Frontal cortex (tissue), 3 donors: ENCODE measurements at regions not wholly inside any gene's neighbourhood (a gene's known extent, or its start where the extent isn't known, plus 50 kb on each side); places are given as distances from the start of the nearest gene placed in this dataset.
"Not testable (repeated sequence)": the region's sequence is repeated elsewhere in the genome, so short reads cannot be mapped to it uniquely, and the experiment has no call there.

Experiments used
- DNase-seq, 2 donors: peaks; one replicate each; pipeline ENCODE4 v3.0.0; 2012; ENCODE audit warnings: low spot score in 2 of 2
- FAIRE-seq: peaks from 2 replicates; lab custom pipeline; 2012; peaks lifted over from hg19 to GRCh38; lab: Jason Lieb, UNC
- donor health status: control.
- donor health status: control.
- donor health status: control.

DNA sequence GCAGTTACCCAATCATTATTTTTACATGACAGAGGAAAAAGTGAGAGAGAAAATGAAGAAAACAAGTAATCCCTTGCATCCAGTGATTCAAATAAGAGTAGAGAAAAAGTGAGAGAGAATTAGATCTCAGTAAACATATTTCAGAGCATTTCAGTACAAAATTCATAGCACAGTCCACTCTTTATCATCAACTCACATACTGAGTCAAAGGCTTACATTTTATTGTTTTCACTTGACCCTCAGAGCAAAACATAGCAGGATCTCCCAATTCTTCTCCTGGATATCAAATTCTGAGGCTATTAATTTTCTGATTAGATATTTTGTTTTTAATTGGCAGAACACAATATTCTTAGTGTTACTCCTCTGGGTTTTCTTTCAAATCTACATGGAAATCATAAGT lies 1568.3 kb upstream of the PRR20A start:
- no peak for DNase-seq

DNA sequence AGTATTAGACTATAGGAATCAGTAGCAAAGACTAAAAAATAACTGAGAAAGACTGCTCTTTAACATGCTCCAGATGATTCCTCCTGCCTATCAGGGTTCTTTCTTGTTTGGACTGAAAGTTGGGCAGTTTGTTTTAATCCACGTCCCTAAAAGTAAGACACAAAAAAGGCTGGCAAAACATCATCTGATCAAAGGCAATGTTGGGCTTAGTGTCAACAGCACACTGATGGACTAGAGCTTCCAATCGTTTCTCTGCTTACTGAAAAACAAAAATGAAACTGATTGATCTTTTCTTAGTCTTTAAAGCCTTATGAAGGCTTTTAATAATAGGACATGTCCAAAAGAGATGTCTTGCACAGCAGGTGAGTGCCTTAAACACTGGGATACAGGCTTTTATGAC lies 1567.9 kb upstream of the PRR20A start:
- DNase-seq (no peak), FAIRE-seq (no peak)

More for the DNA sequence above, 1568.3 kb upstream of the PRR20A start:
- FAIRE-seq = no peak

DNA sequence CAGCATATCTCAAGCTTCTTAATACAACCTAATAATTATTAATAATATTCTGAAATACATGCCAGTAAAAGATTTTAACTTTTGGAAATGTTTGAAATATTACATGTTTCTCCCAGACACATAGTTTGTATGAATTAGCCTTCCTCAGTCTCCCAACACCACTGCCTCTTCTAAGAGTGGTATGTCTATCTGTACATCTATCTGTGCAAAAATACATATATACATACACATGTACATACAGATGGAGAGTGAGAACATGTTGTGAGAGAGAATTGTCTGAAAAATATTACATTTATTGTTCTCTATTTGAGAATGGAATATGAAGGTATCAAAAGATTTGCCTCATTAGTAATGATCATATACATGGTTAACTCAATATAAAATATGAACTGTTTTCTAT lies 1567.2 kb upstream of the PRR20A start:
- DNase-seq (no peak), FAIRE-seq (no peak)

DNA sequence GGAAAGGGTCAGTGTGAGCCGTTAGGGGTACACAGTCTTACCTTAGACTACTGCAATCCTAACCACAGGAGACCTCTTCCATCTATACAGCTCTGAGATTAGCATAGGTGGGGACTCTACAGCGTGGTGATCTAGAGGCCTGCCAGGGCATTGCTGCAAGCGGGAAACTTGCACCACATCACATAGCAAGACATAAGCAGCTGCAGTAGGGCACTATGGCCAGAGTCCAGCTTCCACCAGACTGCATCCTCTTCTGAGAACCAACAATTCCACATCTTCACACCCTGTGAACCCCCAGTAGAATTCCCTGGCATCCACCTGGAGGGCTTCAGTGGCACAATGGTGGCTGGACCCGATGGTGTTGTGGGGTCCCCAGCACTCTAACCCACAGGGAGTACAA lies 1564.3 kb upstream of the PRR20A start:
- no peak for DNase-seq
- no peak for FAIRE-seq

DNA sequence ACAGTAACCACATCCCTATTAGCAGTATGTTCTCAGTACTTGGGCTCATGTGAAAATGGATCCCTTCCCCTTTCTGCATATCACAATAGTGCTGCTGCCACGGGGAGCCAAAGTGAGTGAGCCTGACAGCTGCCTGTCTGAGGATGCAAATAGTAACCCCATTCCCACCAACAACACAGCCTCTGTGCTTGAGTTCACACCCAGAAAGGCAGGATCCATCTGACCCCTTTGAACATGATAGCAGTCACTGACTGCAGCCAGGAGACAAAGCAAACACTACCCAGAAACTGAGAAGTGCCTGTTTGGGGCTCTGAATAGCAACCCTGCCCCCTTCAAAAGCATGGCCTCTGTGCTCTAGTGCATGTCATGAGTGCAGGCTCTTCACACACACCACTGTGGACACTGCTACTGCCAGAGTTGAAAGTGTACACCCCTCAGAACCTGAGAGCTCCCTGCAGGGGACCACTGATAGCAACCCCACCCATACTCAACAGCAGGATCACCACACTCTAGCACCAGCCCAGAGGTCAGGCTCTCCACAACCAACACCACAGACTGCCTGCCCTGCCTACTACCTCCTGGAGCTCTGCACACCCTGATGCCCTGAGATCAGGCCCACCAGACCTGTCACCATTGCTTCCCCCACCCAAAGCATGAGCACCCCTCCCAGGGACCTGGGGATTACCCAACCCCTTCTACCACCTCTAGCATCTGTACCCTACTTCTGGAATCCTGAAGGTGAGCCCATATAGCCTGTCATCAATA lies 1563.5 kb upstream of the PRR20A start:
- no peak for FAIRE-seq
- DNase-seq = no peak

DNA sequence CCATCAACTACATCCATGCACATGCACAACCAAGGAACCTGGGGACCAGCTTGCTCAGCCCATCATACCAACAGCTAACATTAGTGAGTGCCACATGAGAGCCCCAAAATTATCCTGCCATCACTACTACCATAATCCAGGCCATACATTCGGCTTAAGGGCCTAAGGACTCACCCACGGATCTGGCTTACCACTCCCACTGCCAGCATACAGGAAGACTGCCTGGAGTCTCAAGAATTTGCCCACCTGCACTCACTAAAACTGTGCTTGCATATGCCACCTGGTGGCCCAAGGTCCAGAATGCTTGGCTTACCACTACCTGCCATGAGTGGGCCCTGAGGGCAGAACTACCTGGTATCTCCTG lies 1562.9 kb upstream of the PRR20A start:
- no peak for FAIRE-seq
- DNase-seq = no peak

DNA sequence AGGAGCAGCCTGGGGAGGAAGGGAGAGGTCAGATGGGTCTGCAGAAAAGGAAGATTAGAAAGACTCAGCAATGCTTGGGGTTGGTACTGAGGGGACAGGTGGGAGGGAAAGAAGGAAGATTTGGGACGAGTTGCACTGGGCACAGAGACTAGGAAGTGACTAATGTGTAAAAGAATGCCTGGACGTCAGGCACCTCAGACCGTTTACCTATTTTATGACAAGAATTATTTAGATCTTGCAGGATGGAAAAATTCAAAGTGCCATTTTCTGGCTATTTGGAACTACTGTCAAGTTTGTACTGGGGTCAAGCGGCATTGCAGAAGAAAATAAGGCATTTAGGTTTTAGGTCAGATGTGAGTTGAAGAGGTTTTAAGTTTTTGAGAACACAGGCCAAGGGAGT lies 1558.4 kb upstream of the PRR20A start:
- not testable (repeated sequence) for FAIRE-seq, DNase-seq

DNA sequence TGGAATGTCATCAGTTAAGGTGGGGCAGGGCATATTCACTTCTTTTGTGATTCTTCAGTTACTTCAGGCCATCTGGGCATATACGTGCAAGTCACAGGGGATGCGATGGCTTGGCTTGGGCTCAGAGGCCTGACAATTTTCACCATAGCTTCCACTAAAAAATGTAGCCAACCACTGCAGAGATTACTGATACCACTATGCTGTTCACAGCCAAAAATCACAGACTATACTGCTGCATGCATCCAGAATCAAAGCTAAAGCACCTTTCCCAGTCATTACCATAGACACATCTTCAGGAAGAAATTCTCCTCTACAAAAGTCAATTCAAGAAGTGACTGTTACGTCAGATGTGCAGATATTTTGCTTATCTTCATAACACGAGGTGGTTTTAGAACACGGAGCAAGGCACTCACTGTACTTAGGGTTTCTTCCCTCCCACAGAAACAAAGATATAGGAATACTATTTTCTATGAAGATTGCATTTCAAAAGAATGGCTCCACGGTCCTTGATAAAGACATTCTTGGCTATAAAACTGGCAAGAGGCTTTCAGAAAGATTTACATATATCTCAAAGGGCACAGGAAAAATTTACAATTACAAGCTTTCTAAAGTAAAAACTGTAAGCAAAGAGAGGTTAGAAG lies 1556.6 kb upstream of the PRR20A start:
- DNase-seq (no peak), FAIRE-seq (no peak)

DNA sequence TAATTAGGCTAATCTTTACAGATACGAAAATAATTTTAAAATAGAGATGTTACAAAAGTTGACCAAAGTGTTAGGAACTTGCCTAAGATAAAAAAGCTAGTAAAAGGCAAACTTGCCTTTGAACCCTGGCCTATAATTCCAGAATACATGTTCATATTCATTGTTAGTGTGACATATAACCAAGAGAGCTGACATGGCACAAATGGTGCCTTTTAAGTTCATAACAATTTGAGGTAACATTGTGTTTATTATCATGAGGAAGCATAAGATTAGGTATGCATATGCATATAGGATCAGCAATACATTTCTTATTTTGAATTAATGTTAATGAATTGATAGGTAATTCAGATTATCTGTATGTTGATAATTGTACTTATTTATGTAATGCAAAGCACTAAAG lies 1537.9 kb upstream of the PRR20A start:
- DNase-seq = no peak
- FAIRE-seq = no peak

DNA sequence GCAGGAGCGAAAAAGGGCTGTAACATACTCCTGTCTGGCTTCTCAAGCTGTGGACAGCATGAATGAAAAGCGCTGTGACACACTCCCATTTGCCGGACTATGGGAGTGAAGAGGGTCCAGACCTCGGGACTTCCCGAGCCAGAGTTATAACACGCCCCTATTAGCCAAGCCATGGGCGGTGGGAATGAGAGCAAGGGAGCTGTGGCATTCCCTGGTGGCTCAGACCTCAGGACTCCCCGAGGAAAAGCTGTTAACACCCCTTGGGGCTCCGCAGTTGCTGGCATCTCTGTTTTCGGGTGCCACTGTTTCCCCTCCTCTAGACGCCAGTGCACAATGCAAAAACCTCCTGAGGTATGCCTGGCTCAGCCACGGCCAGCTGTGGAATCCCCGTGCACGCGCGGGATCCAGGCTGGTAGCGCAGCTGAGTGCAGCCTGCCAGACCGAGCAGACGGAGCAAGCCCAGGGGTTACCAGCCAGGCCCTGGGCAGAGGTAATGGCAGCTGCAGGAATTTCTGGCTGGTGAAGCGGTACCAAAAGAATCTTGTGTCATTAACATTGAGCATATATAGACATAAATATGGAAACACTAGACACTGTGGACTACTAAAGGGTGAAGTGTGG lies 1534.6 kb upstream of the PRR20A start:
- no peak for FAIRE-seq
- DNase-seq = no peak

DNA sequence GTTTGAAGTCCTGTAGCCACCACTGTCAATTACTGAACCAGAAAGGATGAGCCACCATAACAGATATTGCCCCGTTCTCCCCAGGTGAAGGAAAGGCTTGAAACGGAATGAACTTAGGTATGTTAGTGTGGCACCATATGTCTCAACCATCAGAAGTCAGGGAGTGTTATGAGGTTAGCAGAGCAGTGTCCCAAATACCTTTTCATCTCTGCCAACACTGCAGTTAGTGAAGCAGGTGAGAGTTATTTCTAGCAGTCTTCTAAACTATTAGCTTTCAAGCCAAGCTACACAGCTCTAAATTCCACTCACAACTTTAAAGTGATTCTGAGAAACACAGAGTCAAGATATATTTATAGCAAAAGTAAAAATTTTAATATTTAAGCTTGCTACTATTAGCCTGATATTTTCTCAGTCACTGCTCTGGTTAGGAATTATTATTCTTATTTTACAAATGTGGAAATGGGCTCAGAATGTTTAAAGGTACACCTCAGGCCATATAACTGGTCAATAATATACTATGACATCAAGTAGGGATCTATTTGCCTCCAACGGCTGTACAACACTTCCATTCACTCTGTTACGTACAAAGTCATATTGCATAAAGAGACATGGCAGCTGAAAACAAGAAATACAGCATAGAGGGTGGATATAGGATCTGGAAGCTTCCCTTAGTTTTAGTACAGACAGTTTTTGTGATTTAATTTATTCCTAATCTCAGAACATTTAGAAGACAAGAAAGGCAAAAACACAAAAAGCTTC lies 1527.1 kb upstream of the PRR20A start:
- FAIRE-seq = no peak
- no peak for DNase-seq

DNA sequence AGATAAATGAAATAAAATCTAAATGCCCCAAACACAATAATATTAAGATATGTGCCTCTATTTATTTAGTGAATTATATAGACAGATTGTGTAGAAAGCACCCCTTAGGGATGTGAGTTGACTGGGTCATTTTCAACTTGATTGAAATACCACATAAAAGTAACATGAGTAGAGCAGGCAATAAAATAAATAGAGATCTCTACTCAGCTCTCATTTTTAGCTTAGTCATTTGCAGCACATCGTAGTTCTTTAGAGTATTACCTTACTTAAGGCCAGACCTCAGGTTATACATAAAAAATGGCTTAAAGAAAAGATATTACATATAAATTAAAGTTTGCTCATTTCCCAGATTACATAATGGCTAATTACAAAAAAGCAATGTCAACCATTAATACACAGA lies 1525.6 kb upstream of the PRR20A start:
- no peak for FAIRE-seq
- DNase-seq = no peak

DNA sequence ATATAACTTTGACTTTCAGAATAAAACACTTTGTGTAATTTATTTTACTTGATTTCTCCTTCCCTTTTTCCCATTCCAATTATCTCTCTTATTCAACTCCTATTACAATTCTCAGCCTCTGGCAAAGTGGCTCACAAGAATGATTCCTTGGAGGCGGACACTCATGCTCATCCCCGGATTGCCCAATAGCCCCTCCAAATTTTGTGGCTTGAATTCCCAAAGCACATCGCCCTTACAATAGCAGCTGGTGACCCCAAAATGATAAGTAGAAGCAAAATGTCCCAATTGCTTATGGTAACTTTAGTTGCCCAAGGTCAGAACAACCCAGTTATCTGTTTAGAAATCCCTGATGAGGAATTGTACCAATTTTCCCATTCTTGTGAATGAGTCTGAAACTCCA lies 1523.5 kb upstream of the PRR20A start:
- FAIRE-seq = no peak
- DNase-seq = no peak

DNA sequence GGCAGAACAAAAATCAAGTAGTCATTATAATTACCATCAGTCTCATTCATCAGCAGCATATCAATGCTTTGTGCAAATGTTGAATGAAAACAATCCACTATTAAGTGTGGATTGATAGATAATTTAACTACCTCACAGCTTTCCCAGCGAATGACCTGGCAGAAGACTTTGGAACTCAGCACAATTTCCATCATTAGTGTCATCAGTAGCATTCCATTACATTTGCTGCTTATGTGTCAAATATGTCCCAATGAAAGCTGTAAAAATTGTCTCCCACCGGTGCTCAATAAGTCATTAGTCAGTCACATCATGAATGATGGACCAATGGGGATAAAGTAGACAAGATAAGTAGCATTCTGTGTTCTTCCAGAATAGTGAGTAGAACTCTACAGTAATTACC lies 1513.5 kb upstream of the PRR20A start:
- no peak for DNase-seq
- no peak for FAIRE-seq

DNA sequence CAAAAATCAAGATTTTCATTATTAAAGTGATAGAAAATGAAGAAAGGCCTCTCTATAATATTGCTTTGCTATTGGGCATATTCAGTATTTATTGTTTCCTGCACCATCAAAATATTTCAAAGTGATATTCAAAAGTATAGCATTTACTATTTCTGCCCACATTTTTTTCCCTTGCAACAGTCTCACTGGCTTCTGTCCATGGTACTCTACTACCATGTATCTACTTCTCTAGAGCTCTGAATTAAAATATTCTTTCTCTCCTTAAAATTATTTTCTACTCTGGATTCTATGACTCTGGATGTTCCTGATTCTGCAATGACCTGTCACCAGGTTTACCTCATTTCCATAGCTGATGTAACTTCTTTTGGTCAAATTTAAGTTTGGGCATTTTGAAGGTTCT lies 1508.3 kb upstream of the PRR20A start:
- DNase-seq = no peak
- no peak for FAIRE-seq

DNA sequence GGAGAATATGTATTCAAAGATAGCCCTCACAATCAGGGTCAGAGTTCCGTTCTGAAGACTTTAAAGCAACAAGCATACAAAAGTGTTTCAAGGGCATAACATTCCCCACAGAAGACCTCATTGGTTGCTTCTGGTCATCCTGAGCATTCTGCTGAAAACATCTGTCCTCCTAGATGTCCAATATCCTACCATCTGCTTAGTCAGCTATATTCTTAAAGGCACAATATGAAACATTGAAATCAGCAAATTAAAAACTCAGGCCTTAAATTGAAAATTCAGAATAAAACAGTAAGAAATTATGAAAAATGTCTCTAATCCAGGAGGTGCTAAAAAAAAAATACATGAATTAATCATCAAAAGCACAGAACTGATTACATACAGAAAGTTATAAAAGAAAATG lies 1491.2 kb upstream of the PRR20A start:
- DNase-seq (no peak), FAIRE-seq (no peak)

DNA sequence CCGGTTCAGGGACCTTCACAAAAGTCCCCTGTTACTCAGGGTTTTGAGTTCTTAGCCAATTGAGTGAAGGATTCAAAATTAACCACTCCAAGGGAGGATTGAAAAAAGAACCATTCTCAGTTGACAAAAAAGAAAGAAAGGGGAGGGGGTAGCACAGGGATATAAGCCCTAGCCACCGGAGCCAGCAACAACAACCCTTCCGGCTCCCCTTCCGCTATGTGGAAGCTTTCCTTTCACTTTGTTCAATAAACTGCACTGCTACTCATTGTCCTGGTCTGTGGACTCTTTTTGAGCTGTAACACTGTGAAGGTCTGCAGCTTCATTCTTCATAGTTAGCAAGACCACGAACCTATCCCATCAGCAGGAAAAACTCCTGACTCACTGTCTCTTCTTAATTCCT lies 1488.1 kb upstream of the PRR20A start:
- no peak for DNase-seq
- no peak for FAIRE-seq

DNA sequence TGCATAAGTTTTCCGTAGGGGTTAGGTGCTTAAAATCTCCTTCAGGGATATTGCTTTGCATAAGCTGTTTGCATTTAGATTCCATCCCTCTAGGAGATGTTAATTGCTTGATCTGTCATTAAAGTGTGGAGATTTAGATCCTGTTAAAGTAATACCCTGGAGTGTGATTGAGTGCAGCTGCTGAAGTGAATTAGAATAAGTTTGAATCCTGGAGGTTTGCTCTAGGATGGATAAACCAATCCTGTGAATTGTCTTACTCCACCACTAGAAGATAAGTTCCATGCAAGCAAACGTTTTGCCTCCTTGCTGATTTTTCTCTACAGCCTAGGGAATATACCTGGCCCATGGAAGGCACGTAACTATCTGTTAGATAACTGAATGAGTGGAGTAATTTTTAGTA lies 1487.2 kb upstream of the PRR20A start:
- DNase-seq = no peak
- no peak for FAIRE-seq

DNA sequence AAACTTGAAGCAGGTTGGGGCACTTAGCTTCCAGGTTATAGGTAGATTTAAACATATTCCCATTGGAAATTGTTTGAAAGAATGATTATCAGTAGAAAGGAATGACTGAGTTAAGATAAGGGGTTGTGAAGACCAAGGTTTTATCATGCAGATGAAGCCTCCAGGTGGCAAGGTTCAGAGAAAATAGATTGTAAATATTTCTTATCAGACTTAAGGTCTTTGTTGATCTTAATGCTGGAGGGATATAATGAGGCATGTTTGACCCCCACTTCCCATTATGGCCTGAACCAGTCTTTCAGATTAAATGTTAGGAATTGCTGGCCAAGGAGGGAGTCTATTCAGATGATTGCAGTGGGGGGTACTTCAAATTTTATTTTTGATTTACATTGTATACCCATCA lies 1486.5 kb upstream of the PRR20A start:
- no peak for DNase-seq
- FAIRE-seq = no peak

DNA sequence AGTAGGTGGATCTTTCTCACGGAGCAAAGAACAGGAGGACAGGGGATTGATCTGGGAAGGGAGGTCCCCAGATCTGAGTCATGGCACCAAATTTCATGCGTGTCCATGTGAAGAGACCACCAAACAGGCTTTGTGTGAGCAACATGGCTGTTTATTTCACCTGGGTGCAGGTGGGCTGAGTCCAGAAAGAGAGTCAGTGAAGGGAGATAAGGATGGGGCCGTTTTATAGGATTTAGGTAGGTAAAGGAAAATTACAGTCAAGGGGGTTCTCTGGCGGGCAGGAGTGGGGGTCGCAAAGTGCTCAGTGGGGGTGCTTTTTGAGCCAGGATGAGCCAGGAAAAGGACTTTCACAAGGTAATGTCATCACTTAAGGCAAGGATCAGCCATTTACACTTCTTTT lies 1480.5 kb upstream of the PRR20A start:
- FAIRE-seq, DNase-seq: not testable (repeated sequence)

DNA sequence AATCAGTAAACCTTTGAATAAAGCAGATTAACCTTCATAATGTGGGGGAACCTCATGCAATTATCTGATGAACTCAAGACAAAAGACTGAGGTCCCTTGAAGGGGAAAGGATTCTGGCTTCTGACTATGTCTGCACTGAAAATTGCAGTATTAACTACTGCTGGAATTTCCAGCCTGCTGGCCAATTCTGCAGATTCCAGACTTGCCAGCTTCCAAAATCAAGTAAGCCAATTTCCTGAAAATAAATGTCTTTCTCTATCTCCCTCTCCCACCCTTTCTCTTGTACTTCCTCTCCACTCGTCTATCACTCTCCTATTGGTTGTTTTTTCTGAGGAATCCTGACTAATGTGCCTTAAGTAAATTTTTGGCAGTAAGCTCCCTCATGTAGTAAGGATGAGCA lies 1479.9 kb upstream of the PRR20A start:
- no peak for FAIRE-seq
- no peak for DNase-seq
